ENCODE measurements at regions not wholly inside any gene's neighbourhood (a gene's known extent, or its start where the extent isn't known, plus 50 kb on each side); places are given as distances from the start of the nearest gene placed in this dataset.

- no peak for TF ChIP-seq CTCF (IDR thresholded peaks at IDR 0.05; ENCODE audit: borderline replicate concordance, extremely low read depth, low read length, poor library complexity, severe bottlenecking)
- no peak for TF ChIP-seq EZH2 (IDR thresholded peaks at IDR 0.05; ENCODE audit: borderline replicate concordance, low read depth, low read length, severe bottlenecking)
Measured at GRCh38 chr2:111678161-111678560, 205.8 kb downstream of the ANAPC1 start.
